Smooth muscle cell (in vitro differentiated cells): ENCODE measurements at regions not wholly inside any gene's neighbourhood (a gene's known extent, or its start where the extent isn't known, plus 50 kb on each side); places are given as distances from the start of the nearest gene placed in this dataset.
"Not testable (repeated sequence)": the region's sequence is repeated elsewhere in the genome, so short reads cannot be mapped to it uniquely, and the experiment has no call there.

Experiments used
- DNase-seq: peaks from one replicate; lab custom pipeline; 2025; ENCODE audit not compliant: unreplicated experiment; lab: John Stamatoyannopoulos, UW
- H2AFZ ChIP-seq: fragments of 200-600 bp; sonication (generic); 2 replicates; pipeline ENCODE4 v1.6.0; 2016; ENCODE audit warnings: antibody characterized with exemption, low read depth, mild to moderate bottlenecking
- H3F3A ChIP-seq: fragments of 200-600 bp; sonication (generic); 2 replicates; pipeline ENCODE4 v1.6.0; 2017; ENCODE audit warnings: antibody characterized with exemption, low read depth
- H3K27ac ChIP-seq: fragments of 200-600 bp; sonication (generic); 2 replicates; pipeline ENCODE4 v1.5.1; 2016; ENCODE audit warnings: low read depth, mild to moderate bottlenecking
- H3K27me3 ChIP-seq: fragments of 200-600 bp; sonication (generic); 2 replicates; pipeline ENCODE4 v1.6.1; 2016; ENCODE audit warnings: low read depth, mild to moderate bottlenecking
- H3K36me3 ChIP-seq: fragments of 200-600 bp; sonication (generic); 2 replicates; pipeline ENCODE4 v1.5.1; 2016; ENCODE audit warnings: low read depth
- H3K4me1 ChIP-seq: fragments of 200-600 bp; sonication (generic); 2 replicates; pipeline ENCODE4 v1.5.1; 2016; ENCODE audit warnings: low read depth
- H3K4me2 ChIP-seq: fragments of 200-600 bp; sonication (generic); 2 replicates; pipeline ENCODE4 v1.6.0; 2016; ENCODE audit warnings: mild to moderate bottlenecking
- H3K4me3 ChIP-seq: fragments of 200-600 bp; sonication (generic); 2 replicates; pipeline ENCODE4 v1.5.1; 2016; ENCODE audit warnings: mild to moderate bottlenecking
- H3K79me2 ChIP-seq: fragments of 200-600 bp; sonication (generic); 2 replicates; pipeline ENCODE4 v1.6.0; 2016; ENCODE audit warnings: low read depth, mild to moderate bottlenecking
- H3K9ac ChIP-seq: fragments of 200-600 bp; sonication (generic); 2 replicates; pipeline ENCODE4 v1.6.0; 2016; ENCODE audit warnings: low read depth
- H3K9me3 ChIP-seq: fragments of 200-600 bp; sonication (generic); replicated peaks from 2 replicates; pipeline ENCODE4 v1.5.1; 2016; ENCODE audit warnings: low read depth
- H4K20me1 ChIP-seq: fragments of 200-600 bp; sonication (generic); 2 replicates; pipeline ENCODE4 v1.6.0; 2016; ENCODE audit warnings: low read depth
- CTCF ChIP-seq: fragments of 200-600 bp; sonication (generic); IDR thresholded peaks from 2 replicates; pipeline ENCODE4 v1.5.1; 2017; ENCODE audit warnings: borderline replicate concordance, mild to moderate bottlenecking, antibody characterized with exemption; ENCODE audit not compliant: insufficient read depth, poor library complexity, severe bottlenecking
- WGBS: methylation state at CpG from one replicate; pipeline ENCODE4 v1.1.7; 2016; ENCODE audit warnings: low lambda C conversion rate; 5-methylcytosine and 5-hydroxymethylcytosine counted together

GRCh38 chr6:144406796-144407195 lies 121.7 kb downstream of the UTRN start:
- Histone ChIP-seq H3F3A (no peaks in the 10 kb centered on the region), H3K4me1 (no peaks in the 10 kb centered on the region), H3K27ac (no peak overlapping the region), H3K9me3 (no peaks in the 10 kb centered on the region), H3K9ac (no peak overlapping the region), H3K27me3 (no peaks in the 10 kb centered on the region), H3K36me3 (no peaks in the 10 kb centered on the region), H3K4me2 (no peak overlapping the region), H4K20me1 (peaks cover 9% of the 10 kb centered on the region), H2AFZ (no peak overlapping the region), H3K4me3 (no peak overlapping the region), H3K79me2 (no peaks in the 10 kb centered on the region)
- no peak for DNase-seq
- no peak for TF ChIP-seq CTCF
- WGBS: 59% methylated on average over 3 of the region's 3 CpGs

- Histone ChIP-seq H3F3A (no peaks in the 10 kb centered on the region), H4K20me1 (peaks cover 9% of the 10 kb centered on the region), H3K27ac (no peak overlapping the region), H3K4me1 (no peaks in the 10 kb centered on the region), H3K9me3 (no peaks in the 10 kb centered on the region), H3K9ac (no peak overlapping the region), H3K27me3 (no peaks in the 10 kb centered on the region), H3K79me2 (peaks cover 3% of the 10 kb centered on the region), H3K36me3 (no peaks in the 10 kb centered on the region), H3K4me3 (no peak overlapping the region), H2AFZ (no peak overlapping the region), H3K4me2 (no peak overlapping the region)
- no peak for TF ChIP-seq CTCF
- no peak for DNase-seq
- WGBS: 86% methylated on average over 6 of the region's 6 CpGs
These were observed 123.0 kb downstream of the UTRN start for GRCh38 chr6:144408161-144408560.

GRCh38 chr6:144410059-144410458 lies 124.9 kb downstream of the UTRN start:
- H3K27ac ChIP-seq: no peak overlapping the region
- no peak overlapping the region for H2AFZ ChIP-seq
- H3K9ac ChIP-seq: no peak overlapping the region
- no peaks in the 10 kb centered on the region for H3K36me3 ChIP-seq
- peaks cover 3% of the 10 kb centered on the region for H3K79me2 ChIP-seq
- no peaks in the 10 kb centered on the region for H3K9me3 ChIP-seq
- H4K20me1 ChIP-seq: peaks cover 9% of the 10 kb centered on the region
- H3K4me3 ChIP-seq: no peak overlapping the region
- no peak for TF ChIP-seq CTCF
- no peak for DNase-seq
- H3K27me3 ChIP-seq: no peaks in the 10 kb centered on the region
- no peak overlapping the region for H3K4me2 ChIP-seq
- no peaks in the 10 kb centered on the region for H3K4me1 ChIP-seq
- H3F3A ChIP-seq: no peaks in the 10 kb centered on the region

GRCh38 chr6:144410574-144410973 lies 125.4 kb downstream of the UTRN start:
- H3K27ac ChIP-seq, H3K4me1 ChIP-seq, H3K27me3 ChIP-seq, H3K4me2 ChIP-seq, DNase-seq, H2AFZ ChIP-seq, H3K79me2 ChIP-seq, H3K36me3 ChIP-seq, H3K9me3 ChIP-seq, H4K20me1 ChIP-seq, H3F3A ChIP-seq, H3K4me3 ChIP-seq, H3K9ac ChIP-seq: not testable (repeated sequence)
- WGBS: 96% methylated on average over 2 of the region's 2 CpGs
